ENCODE measurements at regions not wholly inside any gene's neighbourhood (a gene's known extent, or its start where the extent isn't known, plus 50 kb on each side); places are given as distances from the start of the nearest gene placed in this dataset.

DNA sequence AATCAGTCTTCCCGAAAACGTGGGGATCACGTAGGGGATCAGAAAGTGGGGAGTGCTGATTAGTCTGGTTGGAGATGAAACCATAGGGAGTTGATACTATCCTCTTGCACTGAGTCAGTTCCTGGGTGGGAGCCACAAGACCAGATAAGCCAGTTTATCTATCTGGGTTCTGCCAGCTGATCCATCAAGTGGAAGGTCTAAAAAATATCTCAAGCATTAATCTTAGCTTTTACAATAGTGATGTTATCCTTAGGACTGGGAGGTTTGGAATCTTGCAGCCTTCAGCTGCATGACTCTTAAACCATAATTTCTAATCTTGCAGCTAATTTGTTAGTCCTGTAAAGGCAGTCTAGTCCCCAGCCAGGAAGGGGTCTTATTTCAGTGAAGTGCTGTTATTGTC lies 2474.2 kb downstream of the PCDH9 start:
- Histone ChIP-seq H3K9me2 (replicated peaks; ENCODE audit: insufficient read depth, low read length) (no peaks in the 10 kb centered on the region), H3K4me3 (ENCODE audit: insufficient read depth, low read length, poor library complexity, severe bottlenecking) (no peak overlapping the region), H3K9ac (ENCODE audit: low read length) (no peak overlapping the region), H4K20me1 (ENCODE audit: low read depth, low read length) (no peaks in the 10 kb centered on the region), H3K27me3 (ENCODE audit: low read length) (no peaks in the 10 kb centered on the region), H3K79me2 (ENCODE audit: insufficient read depth, low read length) (no peaks in the 10 kb centered on the region), H3F3A (ENCODE audit: insufficient read depth) (no peaks in the 10 kb centered on the region), H3K36me3 (ENCODE audit: low read length) (no peaks in the 10 kb centered on the region), H3K9me3 (ENCODE audit: insufficient read depth, low read length) (no peaks in the 10 kb centered on the region), H3K27ac (ENCODE audit: low read depth, low read length) (no peak overlapping the region), H3K4me2 (ENCODE audit: low read depth, low read length, poor library complexity, severe bottlenecking) (no peak overlapping the region), H2AFZ (ENCODE audit: low read depth, low read length, severe bottlenecking) (peak overlapping the region; percentile 42)
- TF ChIP-seq, protein P1, sequence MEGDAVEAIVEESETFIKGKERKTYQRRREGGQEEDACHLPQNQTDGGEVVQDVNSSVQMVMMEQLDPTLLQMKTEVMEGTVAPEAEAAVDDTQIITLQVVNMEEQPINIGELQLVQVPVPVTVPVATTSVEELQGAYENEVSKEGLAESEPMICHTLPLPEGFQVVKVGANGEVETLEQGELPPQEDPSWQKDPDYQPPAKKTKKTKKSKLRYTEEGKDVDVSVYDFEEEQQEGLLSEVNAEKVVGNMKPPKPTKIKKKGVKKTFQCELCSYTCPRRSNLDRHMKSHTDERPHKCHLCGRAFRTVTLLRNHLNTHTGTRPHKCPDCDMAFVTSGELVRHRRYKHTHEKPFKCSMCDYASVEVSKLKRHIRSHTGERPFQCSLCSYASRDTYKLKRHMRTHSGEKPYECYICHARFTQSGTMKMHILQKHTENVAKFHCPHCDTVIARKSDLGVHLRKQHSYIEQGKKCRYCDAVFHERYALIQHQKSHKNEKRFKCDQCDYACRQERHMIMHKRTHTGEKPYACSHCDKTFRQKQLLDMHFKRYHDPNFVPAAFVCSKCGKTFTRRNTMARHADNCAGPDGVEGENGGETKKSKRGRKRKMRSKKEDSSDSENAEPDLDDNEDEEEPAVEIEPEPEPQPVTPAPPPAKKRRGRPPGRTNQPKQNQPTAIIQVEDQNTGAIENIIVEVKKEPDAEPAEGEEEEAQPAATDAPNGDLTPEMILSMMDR (IDR thresholded peaks at IDR 0.05; ENCODE audit: insufficient read depth, low read length, poor library complexity, severe bottlenecking), result no peak
- TF ChIP-seq EZH2phosphoT487 (conservative IDR thresholded peaks at IDR 0.05; ENCODE audit: low read length), result no peak

DNA sequence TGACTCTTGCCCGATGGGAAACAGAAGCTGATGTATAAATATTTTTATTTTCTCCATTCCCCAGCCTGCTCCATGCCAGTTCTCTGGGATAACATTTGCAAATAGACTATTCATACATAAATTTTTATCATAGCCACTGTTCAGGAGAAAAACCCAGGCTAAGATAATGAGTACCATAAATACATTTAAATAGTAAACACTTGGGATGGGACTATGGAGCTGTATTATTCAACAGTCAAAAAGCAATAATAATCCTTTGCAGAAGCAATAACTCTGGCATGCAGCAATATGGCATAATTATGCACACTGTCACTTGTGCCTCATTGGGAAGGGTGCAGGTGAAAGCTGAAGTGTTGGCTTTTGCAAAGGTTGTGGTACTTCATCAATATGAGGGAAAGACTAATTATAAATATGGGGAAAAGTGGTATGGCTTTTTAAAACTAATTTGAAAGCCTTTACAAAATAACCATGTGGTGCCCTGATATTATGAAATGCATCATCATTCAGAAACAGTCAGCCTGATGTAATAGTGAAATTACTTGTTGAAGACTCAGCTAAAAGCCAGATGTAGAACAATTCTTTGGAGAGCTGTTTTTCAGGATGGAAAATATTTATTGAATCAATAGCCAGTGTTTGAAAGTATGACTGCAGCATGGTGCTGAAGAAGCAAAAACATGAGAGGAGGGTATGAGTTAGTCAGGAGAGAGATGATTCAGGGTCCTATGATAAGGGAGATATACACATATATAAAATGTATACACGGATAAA lies 2476.7 kb downstream of the PCDH9 start:
- H3K9ac ChIP-seq (ENCODE audit: low read length), result no peak overlapping the region
- no peaks in the 10 kb centered on the region for H3K36me3 ChIP-seq (ENCODE audit: low read length)
- no peaks in the 10 kb centered on the region for H3K27me3 ChIP-seq (ENCODE audit: low read length)
- H3K4me2 ChIP-seq (ENCODE audit: low read depth, low read length, poor library complexity, severe bottlenecking), result no peak overlapping the region
- TF ChIP-seq EZH2phosphoT487 (conservative IDR thresholded peaks at IDR 0.05; ENCODE audit: low read length), result no peak
- TF ChIP-seq, protein P1 (IDR thresholded peaks at IDR 0.05; ENCODE audit: insufficient read depth, low read length, poor library complexity, severe bottlenecking), result no peak
- no peaks in the 10 kb centered on the region for H3K9me2 ChIP-seq (replicated peaks; ENCODE audit: insufficient read depth, low read length)
- no peaks in the 10 kb centered on the region for H3K79me2 ChIP-seq (ENCODE audit: insufficient read depth, low read length)
- no peak overlapping the region for H3K27ac ChIP-seq (ENCODE audit: low read depth, low read length)
- no peak overlapping the region for H3K4me3 ChIP-seq (ENCODE audit: insufficient read depth, low read length, poor library complexity, severe bottlenecking)
- no peaks in the 10 kb centered on the region; the same call in 1 of the 2 replicates for H3K9me3 ChIP-seq (ENCODE audit: insufficient read depth, low read length)
- no peaks in the 10 kb centered on the region for H3F3A ChIP-seq (ENCODE audit: insufficient read depth)
- no peak overlapping the region for H2AFZ ChIP-seq (ENCODE audit: low read depth, low read length, severe bottlenecking)
- no peaks in the 10 kb centered on the region for H4K20me1 ChIP-seq (ENCODE audit: low read depth, low read length)

DNA sequence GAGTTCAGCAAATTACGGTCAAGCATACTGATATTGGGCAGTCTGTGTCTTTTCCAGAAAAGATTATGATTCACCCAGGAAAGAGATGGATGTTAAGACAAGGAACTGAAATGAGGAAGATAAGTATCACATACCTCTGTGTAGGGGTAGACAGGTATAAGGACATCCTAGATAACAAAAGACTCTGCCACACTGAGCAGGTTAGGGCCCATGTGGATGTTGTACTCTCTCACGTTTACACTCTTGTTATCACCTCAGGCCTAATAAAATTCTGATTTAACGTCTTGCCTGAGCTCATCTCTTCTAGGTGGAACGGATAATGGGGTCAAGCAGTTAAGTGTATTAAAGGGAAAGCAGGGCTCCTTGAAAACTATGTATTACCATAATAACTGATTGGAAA lies 2480.8 kb downstream of the PCDH9 start:
- Histone ChIP-seq H3K9ac (ENCODE audit: low read length) (no peak overlapping the region), H3K9me2 (replicated peaks; ENCODE audit: insufficient read depth, low read length) (no peaks in the 10 kb centered on the region), H3K27ac (ENCODE audit: low read depth, low read length) (no peak overlapping the region), H3K36me3 (ENCODE audit: low read length) (no peaks in the 10 kb centered on the region), H3K79me2 (ENCODE audit: insufficient read depth, low read length) (no peaks in the 10 kb centered on the region), H3K4me3 (ENCODE audit: insufficient read depth, low read length, poor library complexity, severe bottlenecking) (no peak overlapping the region), H3F3A (ENCODE audit: insufficient read depth) (no peaks in the 10 kb centered on the region), H2AFZ (ENCODE audit: low read depth, low read length, severe bottlenecking) (peak overlapping the region; percentile 44), H3K4me2 (ENCODE audit: low read depth, low read length, poor library complexity, severe bottlenecking) (no peak overlapping the region), H4K20me1 (ENCODE audit: low read depth, low read length) (no peaks in the 10 kb centered on the region), H3K9me3 (ENCODE audit: insufficient read depth, low read length) (no peaks in the 10 kb centered on the region; the same call in 1 of the 2 replicates), H3K27me3 (ENCODE audit: low read length) (no peaks in the 10 kb centered on the region)
- no peak for TF ChIP-seq EZH2phosphoT487 (conservative IDR thresholded peaks at IDR 0.05; ENCODE audit: low read length)
- TF ChIP-seq, protein P1 (IDR thresholded peaks at IDR 0.05; ENCODE audit: insufficient read depth, low read length, poor library complexity, severe bottlenecking), result no peak

All from SU-DHL-6 (cell line).